ENCODE measurements at regions not wholly inside any gene's neighbourhood (a gene's known extent, or its start where the extent isn't known, plus 50 kb on each side); places are given as distances from the start of the nearest gene placed in this dataset.
"Not testable (repeated sequence)": the region's sequence is repeated elsewhere in the genome, so short reads cannot be mapped to it uniquely, and the experiment has no call there.

GRCh38 chr6:156193381-156193780 lies 583.8 kb upstream of the ARID1B start:
- H3K36me3 ChIP-seq = no peaks in the 10 kb centered on the region
- H3K4me1 ChIP-seq = no peaks in the 10 kb centered on the region
- intact Hi-C loops (cut with DNase I; ENCODE audit: low total_unique reads) (no loop called here), in situ Hi-C loops (cut with MboI; ENCODE audit: low pct_ligation_motif_present in 1 of 4, low pct_unique_long_range_greater_than_20kb in 1 of 4, low sequenced_read_pairs in 3 of 4) (no loop called here)
- H3K27ac ChIP-seq = no peak overlapping the region
- no peak overlapping the region for H3K4me3 ChIP-seq
- 89 to 90% methylated on average over 2 to 4 of the region's 4 CpGs for WGBS, 2 donors (ENCODE audit: low coverage in 1 of 2)
- TF ChIP-seq POLR2A (IDR thresholded peaks at IDR 0.05) (no peak), CTCF (IDR thresholded peaks at IDR 0.05) (no peak), POLR2AphosphoS5 (IDR thresholded peaks at IDR 0.05) (no peak), EP300 (IDR thresholded peaks at IDR 0.05; ENCODE audit: low read depth) (no peak)
- no peaks in the 10 kb centered on the region for H3K27me3 ChIP-seq
- no peak for DNase-seq
- no peaks in the 10 kb centered on the region for H3K9me3 ChIP-seq

- in situ Hi-C loops (cut with MboI; ENCODE audit: low pct_ligation_motif_present in 1 of 4, low pct_unique_long_range_greater_than_20kb in 1 of 4, low sequenced_read_pairs in 3 of 4) (no loop called here), intact Hi-C loops (cut with DNase I; ENCODE audit: low total_unique reads) (no loop called here)
- no peak for DNase-seq
- WGBS, 2 donors (ENCODE audit: low coverage in 1 of 2) = 55 to 80% methylated on average over 3 of the region's 3 CpGs
- Histone ChIP-seq H3K27me3 (no peaks in the 10 kb centered on the region), H3K36me3 (no peaks in the 10 kb centered on the region), H3K9me3 (no peaks in the 10 kb centered on the region), H3K27ac (no peak overlapping the region), H3K4me1 (no peaks in the 10 kb centered on the region), H3K4me3 (no peak overlapping the region)
- no peak for TF ChIP-seq EP300 (IDR thresholded peaks at IDR 0.05; ENCODE audit: low read depth)
- no peak for TF ChIP-seq POLR2A (IDR thresholded peaks at IDR 0.05)
- TF ChIP-seq POLR2AphosphoS5 (IDR thresholded peaks at IDR 0.05) = no peak
- TF ChIP-seq CTCF (IDR thresholded peaks at IDR 0.05) = no peak
Measured at GRCh38 chr6:156191895-156192294, 585.3 kb upstream of the ARID1B start.

- H3K4me3 ChIP-seq; H3K27me3 ChIP-seq; H3K4me1 ChIP-seq; DNase-seq; H3K27ac ChIP-seq; in situ Hi-C loops (cut with MboI; ENCODE audit: low pct_ligation_motif_present in 1 of 4, low pct_unique_long_range_greater_than_20kb in 1 of 4, low sequenced_read_pairs in 3 of 4); H3K9me3 ChIP-seq; H3K36me3 ChIP-seq; intact Hi-C loops (cut with DNase I; ENCODE audit: low total_unique reads): not testable (repeated sequence)
Measured at GRCh38 chr6:156191390-156191789, 585.8 kb upstream of the ARID1B start.

- no peak for DNase-seq
- WGBS, 2 donors (ENCODE audit: low coverage in 1 of 2) = 92 to 93% methylated on average over 3 to 6 of the region's 6 CpGs
- TF ChIP-seq CTCF (IDR thresholded peaks at IDR 0.05) (no peak), EP300 (IDR thresholded peaks at IDR 0.05; ENCODE audit: low read depth) (no peak), POLR2AphosphoS5 (IDR thresholded peaks at IDR 0.05) (no peak), POLR2A (IDR thresholded peaks at IDR 0.05) (no peak)
- Histone ChIP-seq H3K36me3 (no peaks in the 10 kb centered on the region), H3K27ac (no peak overlapping the region), H3K27me3 (no peaks in the 10 kb centered on the region), H3K4me3 (no peak overlapping the region), H3K4me1 (no peaks in the 10 kb centered on the region), H3K9me3 (no peaks in the 10 kb centered on the region)
- in situ Hi-C loops (cut with MboI; ENCODE audit: low pct_ligation_motif_present in 1 of 4, low pct_unique_long_range_greater_than_20kb in 1 of 4, low sequenced_read_pairs in 3 of 4) = no loop called here
- intact Hi-C loops (cut with DNase I; ENCODE audit: low total_unique reads) = no loop called here
Measured at GRCh38 chr6:156190270-156190669, 586.9 kb upstream of the ARID1B start.

- in situ Hi-C loops (cut with MboI; ENCODE audit: low pct_ligation_motif_present in 1 of 4, low pct_unique_long_range_greater_than_20kb in 1 of 4, low sequenced_read_pairs in 3 of 4) (no loop called here), intact Hi-C loops (cut with DNase I; ENCODE audit: low total_unique reads) (no loop called here)
- no peaks in the 10 kb centered on the region for H3K9me3 ChIP-seq
- H3K27me3 ChIP-seq = no peaks in the 10 kb centered on the region
- TF ChIP-seq EP300 (IDR thresholded peaks at IDR 0.05; ENCODE audit: low read depth) = no peak
- H3K4me3 ChIP-seq = no peak overlapping the region
- H3K4me1 ChIP-seq = no peaks in the 10 kb centered on the region
- H3K36me3 ChIP-seq = no peaks in the 10 kb centered on the region
- DNase-seq = no peak
- no peak overlapping the region for H3K27ac ChIP-seq
Measured at GRCh38 chr6:156189714-156190113, 587.5 kb upstream of the ARID1B start.
